Retinal pigment epithelial cell (primary cell): ENCODE measurements at regions not wholly inside any gene's neighbourhood (a gene's known extent, or its start where the extent isn't known, plus 50 kb on each side); places are given as distances from the start of the nearest gene placed in this dataset.

Experiments
- DNase-seq: peaks from one replicate; pipeline ENCODE4 v3.0.0-alpha.2; 2010; ENCODE audit warnings: low read depth
- H3K4me3 ChIP-seq: 2 replicates; pipeline ENCODE4 v1.5.1; 2011; ENCODE audit warnings: mild to moderate bottlenecking, low read length, control low read depth, moderate library complexity
- CTCF ChIP-seq: conservative IDR thresholded peaks from 2 replicates; pipeline ENCODE4 v1.5.1; 2011; ENCODE audit warnings: low read depth, low read length, control low read depth, inconsistent platforms

- no peak for DNase-seq
- TF ChIP-seq CTCF: no peak
- no peak overlapping the region for H3K4me3 ChIP-seq
Measured at GRCh38 chr1:112322983-112323678, 72.9 kb upstream of the CTTNBP2NL start.

GRCh38 chr1:112325504-112325903 lies 70.5 kb upstream of the CTTNBP2NL start:
- no peak for DNase-seq
- TF ChIP-seq CTCF: no peak
- H3K4me3 ChIP-seq: no peak overlapping the region

- DNase-seq: no peak
- no peak for TF ChIP-seq CTCF
- no peak overlapping the region for H3K4me3 ChIP-seq
Measured at GRCh38 chr1:112328600-112328999, 67.4 kb upstream of the CTTNBP2NL start.

GRCh38 chr1:112332176-112333150 lies 63.6 kb upstream of the CTTNBP2NL start:
- TF ChIP-seq CTCF: no peak
- no peak overlapping the region for H3K4me3 ChIP-seq
- no peak for DNase-seq

- TF ChIP-seq CTCF: no peak
- no peak for DNase-seq
- H3K4me3 ChIP-seq: no peak overlapping the region
Measured at GRCh38 chr1:112335351-112335750, 60.7 kb upstream of the CTTNBP2NL start.

GRCh38 chr1:112337028-112337531 lies 58.9 kb upstream of the CTTNBP2NL start:
- no peak for DNase-seq
- H3K4me3 ChIP-seq: no peak overlapping the region
- peak; percentile 63 for TF ChIP-seq CTCF
